SU-DHL-6 (cell line): ENCODE measurements at regions not wholly inside any gene's neighbourhood (a gene's known extent, or its start where the extent isn't known, plus 50 kb on each side); places are given as distances from the start of the nearest gene placed in this dataset.

Experiments
- H2AFZ ChIP-seq: fragments of 200-600 bp; sonication (generic); 2 replicates; pipeline ENCODE4 v1.6.1; 2014; ENCODE audit warnings: low read depth, mild to moderate bottlenecking, moderate library complexity, mixed read lengths, antibody characterized with exemption, low read length; ENCODE audit not compliant: severe bottlenecking
- H3F3A ChIP-seq: fragments of 200-600 bp; shearing (Covaris generic); 2 replicates; pipeline ENCODE4 v1.6.0; 2016; ENCODE audit warnings: antibody characterized with exemption, mild to moderate bottlenecking; ENCODE audit not compliant: insufficient read depth
- H3K27ac ChIP-seq: fragments of 200-600 bp; sonication (generic); 2 replicates; pipeline ENCODE4 v1.5.1; 2016; ENCODE audit warnings: low read depth, mild to moderate bottlenecking, low read length, moderate library complexity, mixed read lengths
- H3K27me3 ChIP-seq: fragments of 200-600 bp; sonication (generic), shearing (Covaris generic); 2 replicates; pipeline ENCODE4 v1.6.0; 2014; ENCODE audit warnings: mild to moderate bottlenecking, low read length
- H3K36me3 ChIP-seq: fragments of 200-600 bp; sonication (generic); 2 replicates; pipeline ENCODE4 v1.6.1; 2014; ENCODE audit warnings: mild to moderate bottlenecking, low read length, mixed read lengths
- H3K4me2 ChIP-seq: fragments of 300-600, 200-600 bp; shearing (Covaris generic), sonication (generic); 2 replicates; pipeline ENCODE4 v1.6.0; 2014; ENCODE audit warnings: low read length, low read depth, mild to moderate bottlenecking; ENCODE audit not compliant: poor library complexity, severe bottlenecking
- H3K4me3 ChIP-seq: fragments of 200-600 bp; sonication (generic); 2 replicates; pipeline ENCODE4 v1.5.1; 2014; ENCODE audit warnings: antibody characterized with exemption, low read length, mild to moderate bottlenecking, mixed read lengths; ENCODE audit not compliant: insufficient read depth, poor library complexity, severe bottlenecking
- H3K79me2 ChIP-seq: fragments of 200-600 bp; sonication (generic); 2 replicates; pipeline ENCODE4 v1.6.1; 2014; ENCODE audit warnings: mild to moderate bottlenecking, low read length, moderate library complexity; ENCODE audit not compliant: insufficient read depth
- H3K9ac ChIP-seq: fragments of 200-600 bp; sonication (generic); 2 replicates; pipeline ENCODE4 v1.7.0; 2014; ENCODE audit warnings: mild to moderate bottlenecking, low read length
- H3K9me2 ChIP-seq: fragments of 200-600 bp; sonication (generic); replicated peaks from 2 replicates; pipeline ENCODE4 v1.6.1; 2014; ENCODE audit warnings: low read length; ENCODE audit not compliant: insufficient read depth
- H3K9me3 ChIP-seq: fragments of 200-600 bp; sonication (generic); 2 replicates; pipeline ENCODE4 v1.6.1; 2014; ENCODE audit warnings: low read length, mixed read lengths; ENCODE audit not compliant: insufficient read depth
- H4K20me1 ChIP-seq: fragments of 200-600 bp; sonication (generic); 2 replicates; pipeline ENCODE4 v1.6.1; 2014; ENCODE audit warnings: low read depth, mild to moderate bottlenecking, antibody characterized with exemption, low read length, moderate library complexity, mixed read lengths
- CTCF ChIP-seq: fragments of 200-600 bp; sonication (generic); IDR thresholded peaks from one replicate; pipeline ENCODE4 v1.5.1; 2017; ENCODE audit warnings: antibody characterized with exemption, mild to moderate bottlenecking, low read length, moderate library complexity; ENCODE audit not compliant: insufficient read depth, poor library complexity, severe bottlenecking
- EZH2phosphoT487 ChIP-seq: fragments of 200-600 bp; sonication (generic), shearing (Covaris generic); conservative IDR thresholded peaks from 2 replicates; pipeline ENCODE4 v1.6.1; 2018; ENCODE audit warnings: mild to moderate bottlenecking, antibody characterized with exemption, low read length, moderate library complexity, mixed read lengths

GRCh38 chr2:75260946-75261345 lies 61.6 kb upstream of the TACR1 start:
- Histone ChIP-seq H3K9me2 (no peaks in the 10 kb centered on the region), H4K20me1 (no peaks in the 10 kb centered on the region), H3K4me2 (no peak overlapping the region), H3K9me3 (0 out of 2 replicates have a peak, but pooled peaks cover 13% of the 10 kb centered on the region), H3K4me3 (no peak overlapping the region), H3K36me3 (no peaks in the 10 kb centered on the region), H3K27ac (no peak overlapping the region), H2AFZ (no peak overlapping the region), H3K27me3 (no peaks in the 10 kb centered on the region), H3F3A (no peaks in the 10 kb centered on the region), H3K79me2 (no peaks in the 10 kb centered on the region), H3K9ac (no peak overlapping the region)
- TF ChIP-seq EZH2phosphoT487: no peak
- no peak for TF ChIP-seq CTCF

- Histone ChIP-seq H3F3A (no peaks in the 10 kb centered on the region), H2AFZ (no peak overlapping the region), H3K9ac (no peak overlapping the region), H3K27ac (no peak overlapping the region), H3K9me2 (no peaks in the 10 kb centered on the region), H3K4me2 (no peak overlapping the region), H3K4me3 (no peak overlapping the region), H3K27me3 (no peaks in the 10 kb centered on the region), H3K9me3 (0 out of 2 replicates have a peak, but pooled peaks cover 13% of the 10 kb centered on the region), H3K79me2 (no peaks in the 10 kb centered on the region), H4K20me1 (no peaks in the 10 kb centered on the region), H3K36me3 (no peaks in the 10 kb centered on the region)
- TF ChIP-seq EZH2phosphoT487 (no peak), CTCF (no peak)
These were observed 59.3 kb upstream of the TACR1 start for GRCh38 chr2:75258620-75259019.

- no peak for TF ChIP-seq CTCF
- TF ChIP-seq EZH2phosphoT487: no peak
These were observed 57.2 kb upstream of the TACR1 start for GRCh38 chr2:75256485-75256884.

GRCh38 chr2:75253526-75253925 lies 54.2 kb upstream of the TACR1 start:
- H4K20me1 ChIP-seq: no peaks in the 10 kb centered on the region
- no peak overlapping the region for H3K27ac ChIP-seq
- TF ChIP-seq EZH2phosphoT487 (no peak), CTCF (no peak)
- H3K9me3 ChIP-seq: 0 out of 2 replicates have a peak, but pooled peaks cover under 1% of the 10 kb centered on the region
- H3K27me3 ChIP-seq: no peaks in the 10 kb centered on the region
- no peak overlapping the region for H3K9ac ChIP-seq
- H3K9me2 ChIP-seq: no peaks in the 10 kb centered on the region
- H3F3A ChIP-seq: no peaks in the 10 kb centered on the region
- H3K4me2 ChIP-seq: no peak overlapping the region
- H3K79me2 ChIP-seq: no peaks in the 10 kb centered on the region
- H3K4me3 ChIP-seq: no peak overlapping the region
- H3K36me3 ChIP-seq: no peaks in the 10 kb centered on the region
- no peak overlapping the region for H2AFZ ChIP-seq

More at GRCh38 chr2:75256485-75256884, 57.2 kb upstream of the TACR1 start:
- Histone ChIP-seq H3K4me2 (no peak overlapping the region), H3K79me2 (no peaks in the 10 kb centered on the region), H3K9me2 (no peaks in the 10 kb centered on the region), H2AFZ (no peak overlapping the region), H3K9ac (no peak overlapping the region), H3K4me3 (no peak overlapping the region), H3K27ac (no peak overlapping the region), H3K27me3 (no peaks in the 10 kb centered on the region), H3F3A (no peaks in the 10 kb centered on the region), H4K20me1 (no peaks in the 10 kb centered on the region), H3K9me3 (0 out of 2 replicates have a peak, but pooled peaks cover 13% of the 10 kb centered on the region), H3K36me3 (no peaks in the 10 kb centered on the region)
